ENCODE measurements at regions not wholly inside any gene's neighbourhood (a gene's known extent, or its start where the extent isn't known, plus 50 kb on each side); places are given as distances from the start of the nearest gene placed in this dataset.
"Not testable (repeated sequence)": the region's sequence is repeated elsewhere in the genome, so short reads cannot be mapped to it uniquely, and the experiment has no call there.

GRCh38 chr14:105665951-105666277 lies 139.5 kb downstream of the TMEM121 start:
- TF ChIP-seq, protein P1, sequence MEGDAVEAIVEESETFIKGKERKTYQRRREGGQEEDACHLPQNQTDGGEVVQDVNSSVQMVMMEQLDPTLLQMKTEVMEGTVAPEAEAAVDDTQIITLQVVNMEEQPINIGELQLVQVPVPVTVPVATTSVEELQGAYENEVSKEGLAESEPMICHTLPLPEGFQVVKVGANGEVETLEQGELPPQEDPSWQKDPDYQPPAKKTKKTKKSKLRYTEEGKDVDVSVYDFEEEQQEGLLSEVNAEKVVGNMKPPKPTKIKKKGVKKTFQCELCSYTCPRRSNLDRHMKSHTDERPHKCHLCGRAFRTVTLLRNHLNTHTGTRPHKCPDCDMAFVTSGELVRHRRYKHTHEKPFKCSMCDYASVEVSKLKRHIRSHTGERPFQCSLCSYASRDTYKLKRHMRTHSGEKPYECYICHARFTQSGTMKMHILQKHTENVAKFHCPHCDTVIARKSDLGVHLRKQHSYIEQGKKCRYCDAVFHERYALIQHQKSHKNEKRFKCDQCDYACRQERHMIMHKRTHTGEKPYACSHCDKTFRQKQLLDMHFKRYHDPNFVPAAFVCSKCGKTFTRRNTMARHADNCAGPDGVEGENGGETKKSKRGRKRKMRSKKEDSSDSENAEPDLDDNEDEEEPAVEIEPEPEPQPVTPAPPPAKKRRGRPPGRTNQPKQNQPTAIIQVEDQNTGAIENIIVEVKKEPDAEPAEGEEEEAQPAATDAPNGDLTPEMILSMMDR (IDR thresholded peaks at IDR 0.05; ENCODE audit: extremely low read depth, insufficient read depth, missing control alignments), result no peak
- in situ Hi-C loops (cut with MboI; ENCODE audit: low pct_unique_long_range_greater_than_20kb, low sequenced_read_pairs, unreplicated experiment), result no loop called here
- DNase-seq (ENCODE audit: low spot score), result no peak

- TF ChIP-seq, protein P1 (IDR thresholded peaks at IDR 0.05; ENCODE audit: extremely low read depth, insufficient read depth, missing control alignments), result no peak
- in situ Hi-C loops (cut with MboI; ENCODE audit: low pct_unique_long_range_greater_than_20kb, low sequenced_read_pairs, unreplicated experiment), result no loop called here
These were observed 140.0 kb downstream of the TMEM121 start for GRCh38 chr14:105666420-105666819.

GRCh38 chr14:105666991-105667662 lies 140.7 kb downstream of the TMEM121 start:
- DNase-seq (ENCODE audit: low spot score); in situ Hi-C loops (cut with MboI; ENCODE audit: low pct_unique_long_range_greater_than_20kb, low sequenced_read_pairs, unreplicated experiment): not testable (repeated sequence)

More at GRCh38 chr14:105666420-105666819, 140.0 kb downstream of the TMEM121 start:
- no peak for DNase-seq (ENCODE audit: low spot score)

GRCh38 chr14:105667663-105668020 lies 141.3 kb downstream of the TMEM121 start:
- DNase-seq (ENCODE audit: low spot score); in situ Hi-C loops (cut with MboI; ENCODE audit: low pct_unique_long_range_greater_than_20kb, low sequenced_read_pairs, unreplicated experiment): not testable (repeated sequence)

- DNase-seq (ENCODE audit: low spot score); in situ Hi-C loops (cut with MboI; ENCODE audit: low pct_unique_long_range_greater_than_20kb, low sequenced_read_pairs, unreplicated experiment): not testable (repeated sequence)
These were observed 141.6 kb downstream of the TMEM121 start for GRCh38 chr14:105668021-105668420.

DNA sequence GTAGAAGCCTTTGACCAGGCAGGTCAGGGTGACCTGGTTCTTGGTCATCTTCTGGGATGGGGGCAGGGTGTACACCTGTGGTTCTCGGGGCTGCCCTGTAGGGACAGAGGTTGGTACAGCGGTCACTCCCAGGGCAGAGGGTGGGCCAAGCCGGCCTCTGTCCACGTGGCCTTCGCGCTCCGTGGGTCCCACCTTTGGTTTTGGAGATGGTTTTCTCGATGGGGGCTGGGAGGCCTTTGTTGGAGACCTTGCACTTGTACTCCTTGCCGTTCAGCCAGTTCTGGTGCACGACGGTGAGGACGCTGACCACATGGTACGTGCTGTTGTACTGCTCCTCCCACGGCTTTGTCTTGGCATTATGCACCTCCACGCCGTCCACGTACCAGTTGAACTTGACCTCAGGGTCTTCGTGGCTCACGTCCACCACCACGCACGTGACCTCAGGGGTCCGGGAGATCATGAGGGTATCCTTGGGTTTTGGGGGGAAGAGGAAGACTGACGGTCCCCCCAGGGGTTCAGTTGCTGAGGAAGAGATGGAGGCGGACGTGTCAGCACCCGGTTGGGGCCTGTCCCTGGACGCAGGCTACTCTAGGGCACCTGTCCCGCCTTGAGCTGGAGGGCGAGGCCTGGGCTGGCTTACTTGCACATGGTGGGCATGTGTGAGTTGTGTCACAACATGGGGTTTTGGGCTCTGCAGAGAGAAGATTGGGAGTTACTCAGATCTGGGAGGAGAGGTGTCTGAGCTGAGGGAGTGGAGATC lies 142.3 kb downstream of the TMEM121 start:
- in situ Hi-C loops (cut with MboI; ENCODE audit: low pct_unique_long_range_greater_than_20kb, low sequenced_read_pairs, unreplicated experiment); DNase-seq (ENCODE audit: low spot score): not testable (repeated sequence)

DNA sequence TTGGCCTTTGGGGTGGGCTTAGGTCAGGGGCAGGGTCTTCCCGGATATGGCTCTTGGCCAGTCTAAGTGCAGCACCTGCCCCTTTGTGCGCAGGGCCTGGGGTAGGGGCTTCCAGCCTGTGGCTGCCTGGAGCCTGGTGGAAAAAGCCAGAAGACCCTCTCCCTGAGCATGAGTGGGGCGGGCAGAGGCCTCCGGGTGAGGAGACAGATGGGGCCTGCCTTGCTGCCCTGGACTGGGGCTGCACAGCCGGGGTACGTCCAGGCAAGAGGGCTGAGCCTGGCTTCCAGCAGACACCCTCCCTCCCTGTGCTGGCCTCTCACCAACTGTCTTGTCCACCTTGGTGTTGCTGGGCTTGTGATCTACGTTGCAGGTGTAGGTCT lies 142.8 kb downstream of the TMEM121 start:
- DNase-seq (ENCODE audit: low spot score); in situ Hi-C loops (cut with MboI; ENCODE audit: low pct_unique_long_range_greater_than_20kb, low sequenced_read_pairs, unreplicated experiment): not testable (repeated sequence)

GRCh38 chr14:105669646-105670045 lies 143.3 kb downstream of the TMEM121 start:
- DNase-seq (ENCODE audit: low spot score), result not testable (repeated sequence)
- in situ Hi-C loops (cut with MboI; ENCODE audit: low pct_unique_long_range_greater_than_20kb, low sequenced_read_pairs, unreplicated experiment), result loop anchor here (10.0 kb wide), 2 partner anchors 115 to 335 kb away; no protein-coding TSS in a partner anchor

- in situ Hi-C loops (cut with MboI; ENCODE audit: low pct_unique_long_range_greater_than_20kb, low sequenced_read_pairs, unreplicated experiment), result loop anchor here (10.0 kb wide), 2 partner anchors 118 to 332 kb away; no protein-coding TSS in a partner anchor
- not testable (repeated sequence) for DNase-seq (ENCODE audit: low spot score)
These were observed 146.2 kb downstream of the TMEM121 start for GRCh38 chr14:105672450-105673200.

DNA sequence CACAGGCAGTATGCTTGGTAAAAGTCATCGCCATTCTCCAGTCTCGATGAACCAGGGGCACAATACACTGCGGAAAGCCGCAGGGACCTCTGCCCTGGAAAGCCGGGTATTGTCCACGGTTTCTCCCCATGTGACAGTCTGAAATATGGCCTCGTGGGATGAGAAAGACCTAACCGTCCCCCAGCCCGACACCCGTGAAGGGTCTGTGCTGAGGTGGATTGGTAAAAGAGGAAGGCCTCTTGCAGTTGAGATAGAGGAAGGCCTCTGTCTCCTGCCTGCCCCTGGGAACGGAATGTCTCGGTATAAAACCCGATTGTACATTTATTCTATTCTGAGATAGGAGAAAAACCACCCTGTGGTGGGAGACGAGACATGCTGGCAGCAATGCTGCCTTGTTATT lies 149.1 kb downstream of the TMEM121 start:
- DNase-seq (ENCODE audit: low spot score), result not testable (repeated sequence)
- in situ Hi-C loops (cut with MboI; ENCODE audit: low pct_unique_long_range_greater_than_20kb, low sequenced_read_pairs, unreplicated experiment), result loop anchor here (10.0 kb wide), 2 partner anchors 121 to 329 kb away; no protein-coding TSS in a partner anchor

DNA sequence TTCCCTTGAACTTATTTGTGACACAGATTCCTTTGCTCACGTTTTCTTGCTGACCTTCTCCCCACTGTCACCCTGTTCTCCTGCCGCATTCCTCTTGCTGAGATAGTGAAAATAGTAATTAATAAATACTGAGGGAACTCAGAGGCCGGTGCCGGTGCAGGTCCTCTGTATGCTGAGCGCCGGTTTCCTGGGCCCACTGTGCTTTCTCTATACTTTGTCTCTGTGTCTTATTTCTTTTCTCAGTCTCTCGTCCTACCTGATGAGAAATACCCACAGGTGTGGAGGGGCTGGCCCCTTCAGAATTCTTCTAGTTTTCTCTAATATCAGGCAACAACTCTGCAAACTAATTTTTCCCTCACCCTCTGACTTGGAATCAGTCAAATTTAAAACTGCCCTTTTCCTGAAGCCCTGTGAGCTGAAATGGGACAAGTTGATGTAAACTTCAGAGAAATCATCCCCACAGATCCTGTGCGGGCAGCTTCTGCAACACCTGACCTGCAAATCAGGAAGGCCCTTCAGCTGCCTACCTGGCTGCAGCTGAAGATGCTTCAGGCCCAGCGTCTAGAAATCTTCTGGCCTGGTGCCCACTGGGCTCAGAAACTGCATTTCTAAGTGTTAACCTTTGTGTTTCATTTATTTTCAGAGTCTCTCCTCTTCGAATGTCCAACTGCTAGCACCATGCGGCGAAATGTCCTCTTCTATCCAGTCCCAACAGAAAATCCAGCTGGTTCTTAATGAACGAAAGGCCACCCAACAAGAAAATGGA lies 149.7 kb downstream of the TMEM121 start:
- DNase-seq (ENCODE audit: low spot score), result not testable (repeated sequence)
- in situ Hi-C loops (cut with MboI; ENCODE audit: low pct_unique_long_range_greater_than_20kb, low sequenced_read_pairs, unreplicated experiment), result loop anchor here (10.0 kb wide), 2 partner anchors 121 to 329 kb away; no protein-coding TSS in a partner anchor

DNA sequence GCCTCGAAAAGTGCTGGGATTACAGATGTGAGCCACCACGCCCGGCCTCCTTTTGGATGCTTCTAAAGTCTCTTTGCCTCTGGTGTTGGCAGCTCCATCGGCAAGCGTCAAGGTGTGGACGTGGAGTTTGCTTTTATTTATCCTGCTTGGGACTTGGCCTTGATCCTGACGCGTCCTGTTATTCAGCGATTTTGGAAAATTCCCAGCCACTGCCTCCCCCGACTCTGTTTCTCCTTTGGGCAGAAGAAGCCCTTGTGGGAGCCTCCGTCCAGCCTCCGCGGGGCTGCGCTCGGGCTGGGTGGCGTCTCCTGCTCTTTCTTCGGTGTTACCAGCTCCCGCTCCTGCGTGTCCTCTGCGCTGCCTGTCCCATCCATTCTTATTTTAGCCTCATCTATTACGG lies 151.7 kb downstream of the TMEM121 start:
- in situ Hi-C loops (cut with MboI; ENCODE audit: low pct_unique_long_range_greater_than_20kb, low sequenced_read_pairs, unreplicated experiment), result loop anchor here (10.0 kb wide), 2 partner anchors 123 to 327 kb away; no protein-coding TSS in a partner anchor
- DNase-seq (ENCODE audit: low spot score), result not testable (repeated sequence)

- in situ Hi-C loops (cut with MboI; ENCODE audit: low pct_unique_long_range_greater_than_20kb, low sequenced_read_pairs, unreplicated experiment), result loop anchor here (10.0 kb wide), 2 partner anchors 124 to 326 kb away; no protein-coding TSS in a partner anchor
- not testable (repeated sequence) for DNase-seq (ENCODE audit: low spot score)
These were observed 152.9 kb downstream of the TMEM121 start for GRCh38 chr14:105678996-105679958.
